CD14-positive monocyte (primary cell): ENCODE measurements at regions not wholly inside any gene's neighbourhood (a gene's known extent, or its start where the extent isn't known, plus 50 kb on each side); places are given as distances from the start of the nearest gene placed in this dataset.
A peak's percentile ranks its signal among the peaks of the same experiment; 100 is the strongest.

Experiments
- DNase-seq, 3 donors: peaks; one replicate each; pipeline ENCODE4 v3.0.0-alpha.2; 2011 to 2022
- H2AFZ ChIP-seq: 2 replicates; pipeline ENCODE4 v1.6.0; 2012; ENCODE audit warnings: mild to moderate bottlenecking, low read depth, low read length, inconsistent platforms; ENCODE audit not compliant: insufficient read depth, poor library complexity, severe bottlenecking
- H3K27ac ChIP-seq, 2 donors: 1 replicate in 1 of 2; 2 replicates in 1 of 2; pipeline ENCODE4 v1.5.1; 2012 to 2013; ENCODE audit warnings: low read length in 2 of 2, control low read depth in 1 of 2, inconsistent platforms in 1 of 2, low read depth in 1 of 2, mild to moderate bottlenecking in 1 of 2
- H3K27me3 ChIP-seq, 2 donors: one replicate each; pipeline versions ENCODE4 v1.6.0 to v1.6.1; 2011 to 2013; ENCODE audit warnings: low read length in 2 of 2; ENCODE audit not compliant: control insufficient read depth in 2 of 2, insufficient read depth in 2 of 2
- H3K36me3 ChIP-seq, 2 donors: replicated peaks in 1 of 2; 1 replicate in 1 of 2; 2 replicates in 1 of 2; pipeline versions ENCODE4 v1.5.1 to v1.6.1; 2012 to 2013; ENCODE audit warnings: low read length in 2 of 2, control low read depth in 1 of 2, inconsistent platforms in 1 of 2, mild to moderate bottlenecking in 1 of 2; ENCODE audit not compliant: insufficient read depth in 2 of 2, control insufficient read depth in 1 of 2
- H3K4me1 ChIP-seq, 2 donors: 1 replicate in 1 of 2; 2 replicates in 1 of 2; pipeline versions ENCODE4 v1.5.1 to v1.6.1; 2012 to 2013; ENCODE audit warnings: low read length in 2 of 2, control low read depth in 1 of 2, inconsistent platforms in 1 of 2, mild to moderate bottlenecking in 1 of 2, moderate library complexity in 1 of 2; ENCODE audit not compliant: insufficient read depth in 2 of 2, control insufficient read depth in 1 of 2
- H3K4me2 ChIP-seq: replicated peaks from 2 replicates; pipeline ENCODE3; 2012; ENCODE audit warnings: low read length, moderate library complexity, mild to moderate bottlenecking; ENCODE audit not compliant: poor library complexity, severe bottlenecking; ENCODE audit errors: extremely low read depth
- H3K4me3 ChIP-seq, 3 experiments: fragments of 200-600 bp in 1 of 3; sonication (generic) in 1 of 3; replicated peaks in 1 of 3; 1 replicate in 2 of 3; 2 replicates in 1 of 3; pipeline ENCODE4 v1.5.1; 2011 to 2013; ENCODE audit warnings: low read length in 3 of 3, mild to moderate bottlenecking in 3 of 3, control low read depth in 2 of 3, low read depth in 2 of 3, inconsistent platforms in 1 of 3, moderate library complexity in 1 of 3
- H3K79me2 ChIP-seq: 2 replicates; pipeline ENCODE4 v1.6.0; 2012; ENCODE audit warnings: mild to moderate bottlenecking, control low read depth, inconsistent platforms, low read length, moderate library complexity; ENCODE audit not compliant: insufficient read depth
- H3K9ac ChIP-seq: 2 replicates; pipeline ENCODE4 v1.6.0; 2017; ENCODE audit warnings: low read length, mild to moderate bottlenecking; ENCODE audit not compliant: insufficient read depth, poor library complexity, severe bottlenecking
- H3K9me3 ChIP-seq, 2 donors: replicated peaks in 1 of 2; 1 replicate in 1 of 2; 2 replicates in 1 of 2; pipeline versions ENCODE4 v1.5.1 to v1.6.1; 2012 to 2013; ENCODE audit warnings: low read length in 2 of 2, control low read depth in 1 of 2; ENCODE audit not compliant: control insufficient read depth in 1 of 2, insufficient read depth in 1 of 2
- H4K20me1 ChIP-seq: 2 replicates; pipeline ENCODE4 v1.6.0; 2012; ENCODE audit warnings: mild to moderate bottlenecking, low read length, control low read depth, moderate library complexity; ENCODE audit not compliant: insufficient read depth
- H3K27ac Mint-ChIP-seq, 7 donors: one replicate each; pipeline ENCODE4 v1.8.0; 2020; ENCODE audit warnings: mild to moderate bottlenecking in 7 of 7, mixed read lengths in 7 of 7, moderate library complexity in 6 of 7, inconsistent platforms in 2 of 7
- H3K27me3 Mint-ChIP-seq, 3 donors: one replicate each; pipeline ENCODE4 v1.8.0; 2021 to 2022; ENCODE audit warnings: low read depth in 3 of 3, mild to moderate bottlenecking in 3 of 3, mixed read lengths in 3 of 3, moderate library complexity in 3 of 3, inconsistent platforms in 1 of 3
- H3K36me3 Mint-ChIP-seq, 2 donors: one replicate each; pipeline ENCODE4 v1.8.0; 2020; ENCODE audit warnings: mixed read lengths in 2 of 2, inconsistent platforms in 1 of 2, mild to moderate bottlenecking in 1 of 2
- H3K4me1 Mint-ChIP-seq: one replicate; pipeline ENCODE4 v1.8.0; 2020; ENCODE audit warnings: mild to moderate bottlenecking, mixed read lengths
- H3K4me3 Mint-ChIP-seq, 2 donors: one replicate each; pipeline ENCODE4 v1.8.0; 2020; ENCODE audit warnings: mild to moderate bottlenecking in 2 of 2, mixed read lengths in 2 of 2, moderate library complexity in 1 of 2
- H3K9me3 Mint-ChIP-seq, 7 donors: one replicate each; pipeline ENCODE4 v1.8.0; 2020 to 2022; ENCODE audit warnings: mixed read lengths in 7 of 7, mild to moderate bottlenecking in 6 of 7, moderate library complexity in 6 of 7, inconsistent platforms in 2 of 7
- WGBS: methylation state at CpG from one replicate; pipeline ENCODE4 v1.1.5; 2013; ENCODE audit warnings: missing lambda C conversion rate; ENCODE audit not compliant: insufficient coverage; 5-methylcytosine and 5-hydroxymethylcytosine counted together
- intact Hi-C, 2 donors: fragments of 100-400 bp; cut with micrococcal nuclease; formaldehyde crosslinking; loops; one replicate each; pipeline versions ENCODE4 v1.15.0 to v1.15.1; 2023
- TF ChIP-seq, protein P1 (sequence below): fragments of 200-600 bp; IDR thresholded peaks from one replicate; pipeline ENCODE4 v1.8.0; 2022; ENCODE audit warnings: antibody characterized with exemption, mild to moderate bottlenecking

GRCh38 chr1:199671684-199672083, 355.8 kb upstream of the NR5A2 start:
- TF ChIP-seq, protein P1, sequence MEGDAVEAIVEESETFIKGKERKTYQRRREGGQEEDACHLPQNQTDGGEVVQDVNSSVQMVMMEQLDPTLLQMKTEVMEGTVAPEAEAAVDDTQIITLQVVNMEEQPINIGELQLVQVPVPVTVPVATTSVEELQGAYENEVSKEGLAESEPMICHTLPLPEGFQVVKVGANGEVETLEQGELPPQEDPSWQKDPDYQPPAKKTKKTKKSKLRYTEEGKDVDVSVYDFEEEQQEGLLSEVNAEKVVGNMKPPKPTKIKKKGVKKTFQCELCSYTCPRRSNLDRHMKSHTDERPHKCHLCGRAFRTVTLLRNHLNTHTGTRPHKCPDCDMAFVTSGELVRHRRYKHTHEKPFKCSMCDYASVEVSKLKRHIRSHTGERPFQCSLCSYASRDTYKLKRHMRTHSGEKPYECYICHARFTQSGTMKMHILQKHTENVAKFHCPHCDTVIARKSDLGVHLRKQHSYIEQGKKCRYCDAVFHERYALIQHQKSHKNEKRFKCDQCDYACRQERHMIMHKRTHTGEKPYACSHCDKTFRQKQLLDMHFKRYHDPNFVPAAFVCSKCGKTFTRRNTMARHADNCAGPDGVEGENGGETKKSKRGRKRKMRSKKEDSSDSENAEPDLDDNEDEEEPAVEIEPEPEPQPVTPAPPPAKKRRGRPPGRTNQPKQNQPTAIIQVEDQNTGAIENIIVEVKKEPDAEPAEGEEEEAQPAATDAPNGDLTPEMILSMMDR, result no peak
- no peak overlapping the region for H2AFZ ChIP-seq
- no peaks in the 10 kb centered on the region for H3K9me3 ChIP-seq
- peak overlapping the region in 1 of 2 donors; percentile 16 for H3K4me3 Mint-ChIP-seq
- no peaks in the 10 kb centered on the region for H3K27me3 ChIP-seq
- H3K27me3 Mint-ChIP-seq, result peaks cover 0 to 1% (median 0%) of the 10 kb centered on the region in 3 donors
- H3K4me1 Mint-ChIP-seq, result peaks cover 3% of the 10 kb centered on the region
- H3K4me1 ChIP-seq, result no peaks in the 10 kb centered on the region
- H3K27ac Mint-ChIP-seq, result no peak overlapping the region
- H3K36me3 Mint-ChIP-seq, result no peaks in the 10 kb centered on the region
- H3K79me2 ChIP-seq, result no peaks in the 10 kb centered on the region
- H3K4me2 ChIP-seq, result no peak overlapping the region
- no peak for DNase-seq
- no peak overlapping the region for H3K27ac ChIP-seq
- 100% methylated on average over 1 of the region's 3 CpGs for WGBS
- intact Hi-C loops, result no loop called here
- H3K9ac ChIP-seq, result no peak overlapping the region
- no peaks in the 10 kb centered on the region for H3K36me3 ChIP-seq
- H3K9me3 Mint-ChIP-seq, result peaks cover 0 to 2% (median 0%) of the 10 kb centered on the region in 7 donors
- H4K20me1 ChIP-seq, result no peaks in the 10 kb centered on the region
- H3K4me3 ChIP-seq, result no peak overlapping the region

DNA sequence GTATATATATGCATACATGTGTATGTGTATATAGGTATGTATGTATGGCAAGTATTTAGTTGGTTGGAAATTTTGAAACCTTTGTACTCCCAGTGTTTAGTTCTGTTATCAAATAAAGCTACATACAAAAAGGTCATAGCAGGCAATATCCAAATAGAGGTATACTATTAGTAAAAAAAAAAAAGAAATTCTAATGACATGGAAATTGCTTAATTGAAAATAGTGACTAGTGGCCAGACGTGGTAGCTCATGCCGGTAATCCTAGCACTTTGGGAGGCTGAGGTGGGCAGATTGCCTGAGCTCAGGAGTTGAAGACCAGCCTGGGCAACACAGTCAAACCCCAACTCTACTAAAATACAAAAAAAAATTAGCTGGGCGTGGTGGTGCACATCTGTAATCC, 351.6 kb upstream of the NR5A2 start:
- no peaks in the 10 kb centered on the region for H4K20me1 ChIP-seq
- no peaks in the 10 kb centered on the region for H3K4me1 ChIP-seq
- no peaks in the 10 kb centered on the region for H3K27me3 ChIP-seq
- peaks cover 5% of the 10 kb centered on the region for H3K4me1 Mint-ChIP-seq
- H3K79me2 ChIP-seq, result no peaks in the 10 kb centered on the region
- H3K27ac Mint-ChIP-seq, result no peak overlapping the region
- no peak overlapping the region for H2AFZ ChIP-seq
- peaks cover 0 to 3% (median 1%) of the 10 kb centered on the region in 3 donors for H3K27me3 Mint-ChIP-seq
- intact Hi-C loops, result no loop called here
- peaks cover 0 to 5% (median 3%) of the 10 kb centered on the region in 7 donors for H3K9me3 Mint-ChIP-seq
- WGBS, result 80% methylated on average over 1 of the region's 3 CpGs
- no peak overlapping the region for H3K9ac ChIP-seq
- H3K4me2 ChIP-seq, result no peak overlapping the region
- H3K4me3 ChIP-seq, result no peak overlapping the region
- no peaks in the 10 kb centered on the region for H3K36me3 Mint-ChIP-seq
- no peak overlapping the region for H3K4me3 Mint-ChIP-seq
- H3K27ac ChIP-seq, result no peak overlapping the region
- no peak for DNase-seq
- H3K9me3 ChIP-seq, result no peaks in the 10 kb centered on the region
- TF ChIP-seq, protein P1, result no peak
- H3K36me3 ChIP-seq, result no peaks in the 10 kb centered on the region
